K562 (cell line): ENCODE measurements at regions not wholly inside any gene's neighbourhood (a gene's known extent, or its start where the extent isn't known, plus 50 kb on each side); places are given as distances from the start of the nearest gene placed in this dataset.

Experiments
- ATAC-seq: fragments of 200-7000 bp; cut with Tn5 transposase; 3 replicates; pipeline ENCODE4 v1.9.1; 2020; ENCODE audit warnings: moderate library complexity
- BruUV-seq: library from RNA; stranded (reverse); fragments of 400-500 nt; replicated peaks from 2 replicates; lab custom pipeline; 2021; lab: Mats Ljungman, UMichigan
- CTCF ChIA-PET: fragments of 300-600 bp; formaldehyde crosslinking; extraction: SDS; loops from one replicate; lab custom pipeline; 2021; ENCODE audit warnings: low intra/inter-chr PET ratio; lab: Yijun Ruan, JAX
- POLR2A ChIA-PET: fragments of 300-600, 350-650 bp; sonication (Branson Sonifier 250); formaldehyde crosslinking; extraction: SDS; loops from one replicate; lab custom pipeline; 2021; ENCODE audit warnings: antibody characterized with exemption, inconsistent platforms; lab: Yijun Ruan, JAX
- DNase-seq, 4 experiments: peaks; one replicate each; pipeline versions ENCODE4 v3.0.0 to v3.0.0-alpha.2; 2011 to 2018; ENCODE audit warnings: low spot score in 3 of 4, mixed read lengths in 3 of 4; ENCODE audit errors: extremely low read depth in 1 of 4
- FAIRE-seq: peaks from 2 replicates; lab custom pipeline; 2011; peaks lifted over from hg19 to GRCh38; lab: Jason Lieb, UNC
- H2AFZ ChIP-seq: 2 replicates; pipeline ENCODE4 v1.6.0; 2011; ENCODE audit warnings: low read depth, low read length, control low read depth, inconsistent platforms
- H3K27ac ChIP-seq: fragments of 200-600 bp; 3 replicates; pipeline ENCODE4 v1.8.0; 2011; ENCODE audit warnings: low read depth, mild to moderate bottlenecking, control low read depth, inconsistent platforms, low read length, moderate library complexity, mixed read lengths; ENCODE audit errors: extremely low read depth
- H3K27me3 ChIP-seq, 2 experiments: fragments of 300-600 bp in 1 of 2; 2 replicates in 1 of 2; 3 replicates in 1 of 2; pipeline versions ENCODE4 v1.6.0 to v1.8.0; 2011; ENCODE audit warnings: inconsistent platforms in 2 of 2, low read length in 2 of 2, mild to moderate bottlenecking in 1 of 2, mixed read lengths in 1 of 2, moderate library complexity in 1 of 2; ENCODE audit not compliant: control insufficient read depth in 2 of 2, insufficient read depth in 2 of 2
- H3K36me3 ChIP-seq: fragments of 300-600 bp; 3 replicates; pipeline ENCODE4 v1.8.0; 2011; ENCODE audit warnings: mild to moderate bottlenecking, low read length, inconsistent platforms; ENCODE audit not compliant: control insufficient read depth, insufficient read depth
- H3K4me1 ChIP-seq, 2 experiments: fragments of 200-600 bp in 1 of 2; replicated peaks in 1 of 2; 2 replicates in 1 of 2; 3 replicates in 1 of 2; pipeline versions ENCODE4 v1.5.1 to v1.8.0; 2011; ENCODE audit warnings: inconsistent platforms in 2 of 2, low read length in 2 of 2, mild to moderate bottlenecking in 1 of 2, mixed read lengths in 1 of 2, moderate library complexity in 1 of 2; ENCODE audit not compliant: control insufficient read depth in 2 of 2, insufficient read depth in 2 of 2
- H3K4me2 ChIP-seq: 2 replicates; pipeline ENCODE4 v1.6.1; 2011; ENCODE audit warnings: low read length, control low read depth, inconsistent platforms, mixed read lengths; ENCODE audit not compliant: insufficient read depth
- H3K4me3 ChIP-seq: fragments of 200-600 bp; sonication (generic), shearing (Covaris generic); 2 replicates; pipeline ENCODE4 v1.5.1; 2016; ENCODE audit warnings: control low read depth, inconsistent platforms
- H3K79me2 ChIP-seq: fragments of 200-600 bp; 3 replicates; pipeline ENCODE4 v1.8.0; 2011; ENCODE audit warnings: low read length, inconsistent platforms; ENCODE audit not compliant: control insufficient read depth, insufficient read depth
- H3K9ac ChIP-seq, 2 experiments: 2 replicates each; pipeline versions ENCODE4 v1.6.0 to v1.6.1; 2011; ENCODE audit warnings: low read depth in 2 of 2, low read length in 2 of 2, control low read depth in 1 of 2, inconsistent platforms in 1 of 2, mild to moderate bottlenecking in 1 of 2, mixed read lengths in 1 of 2; ENCODE audit not compliant: insufficient read depth in 1 of 2
- H3K9me1 ChIP-seq: one replicate; pipeline ENCODE4 v1.6.0; 2011; ENCODE audit warnings: inconsistent platforms, mild to moderate bottlenecking, low read length, moderate library complexity; ENCODE audit not compliant: control insufficient read depth, insufficient read depth
- H3K9me3 ChIP-seq: replicated peaks from 2 replicates; pipeline ENCODE4 v1.5.1; 2011; ENCODE audit warnings: low read depth, low read length, inconsistent platforms; ENCODE audit not compliant: control insufficient read depth, insufficient read depth
- H4K20me1 ChIP-seq: replicated peaks from 2 replicates; pipeline ENCODE4 v1.6.1; 2011; ENCODE audit warnings: low read length, inconsistent platforms, mixed read lengths; ENCODE audit not compliant: control insufficient read depth, insufficient read depth
- BRD4 ChIP-seq: fragments of 200-600 bp; sonication (generic); IDR thresholded peaks from 2 replicates; pipeline ENCODE4 v1.6.1; 2017; ENCODE audit warnings: inconsistent platforms
- ELF4 ChIP-seq: fragments of 450-650 bp; formaldehyde crosslinking; IDR thresholded peaks from 2 replicates; pipeline ENCODE4 v1.4.0; 2022; ENCODE audit warnings: missing genetic modification characterization
- EWSR1 ChIP-seq: fragments of 450-650 bp; IDR thresholded peaks from 2 replicates; pipeline ENCODE4 v1.6.1; 2018; ENCODE audit warnings: borderline replicate concordance, mild to moderate bottlenecking, low read depth, moderate library complexity; ENCODE audit not compliant: partially characterized antibody
- MTA1 ChIP-seq: fragments of 450-650 bp; IDR thresholded peaks from 2 replicates; pipeline ENCODE4 v1.6.1; 2017; ENCODE audit warnings: borderline replicate concordance
- TFAM ChIP-seq: fragments of 250-450 bp; sonication (Bioruptor Pico); conservative IDR thresholded peaks from 2 replicates; pipeline ENCODE4 v1.5.0; 2021; ENCODE audit warnings: mild to moderate bottlenecking, moderate library complexity
- TFAP4 ChIP-seq: sonication (generic); formaldehyde crosslinking; IDR thresholded peaks from 2 replicates; pipeline ENCODE4 v1.8.0; 2022; ENCODE audit warnings: missing genetic modification reagents, mild to moderate bottlenecking, moderate library complexity, borderline replicate concordance
- ZFP36 ChIP-seq: fragments of 150-350 bp; IDR thresholded peaks from 2 replicates; pipeline ENCODE4 v1.6.1; 2018; ENCODE audit warnings: low read length, low read depth; ENCODE audit not compliant: partially characterized antibody
- ZZZ3 ChIP-seq: fragments of 450-650 bp; IDR thresholded peaks from 2 replicates; pipeline ENCODE4 v1.6.1; 2016; ENCODE audit warnings: antibody characterized with exemption, mild to moderate bottlenecking, moderate library complexity
- WGBS: fragments of 100-300 bp; shearing (Covaris generic); methylation state at CpG from one replicate; pipeline ENCODE4 v1.1.6; 2016; ENCODE audit warnings: low coverage, mixed read lengths; ENCODE audit not compliant: insufficient coverage; ENCODE audit errors: missing lambda C conversion rate; 5-methylcytosine and 5-hydroxymethylcytosine counted together
- in situ Hi-C: fragments of 300-500 bp; cut with MboI; formaldehyde crosslinking; loops from 4 replicates; pipeline ENCODE4 v1.15.0; 2018; ENCODE audit warnings: inconsistent platforms, mixed read lengths
- intact Hi-C: fragments of 100-400 bp; cut with micrococcal nuclease; formaldehyde crosslinking; loops from 2 replicates; pipeline ENCODE4 v1.14.2; 2022
- TF ChIP-seq, protein P1 (sequence below): fragments of 250-450 bp; sonication (Bioruptor Pico); IDR thresholded peaks from 2 replicates; pipeline ENCODE4 v1.5.0; 2020; ENCODE audit warnings: mild to moderate bottlenecking
- TF ChIP-seq, protein P2 (sequence below): fragments of 250-450 bp; sonication (Bioruptor Pico); IDR thresholded peaks from 2 replicates; pipeline ENCODE4 v1.8.0; 2022; ENCODE audit warnings: inconsistent platforms
- TF ChIP-seq, protein P3 (sequence below): fragments of 250-450 bp; sonication (Bioruptor Pico); IDR thresholded peaks from 2 replicates; pipeline ENCODE4 v1.5.0; 2020; ENCODE audit warnings: mild to moderate bottlenecking, borderline replicate concordance
- TF ChIP-seq, protein P4 (sequence below): fragments of 250-450 bp; sonication (Bioruptor Pico); IDR thresholded peaks from 2 replicates; pipeline ENCODE4 v1.8.0; 2022; ENCODE audit warnings: moderate library complexity, mild to moderate bottlenecking, inconsistent platforms
- TF ChIP-seq, protein P5 (sequence below): fragments of 250-450 bp; sonication (Bioruptor Pico); IDR thresholded peaks from 2 replicates; pipeline ENCODE4 v1.5.0; 2021
- TF ChIP-seq, protein P6 (sequence below): sonication (generic); formaldehyde crosslinking; IDR thresholded peaks from 2 replicates; pipeline ENCODE4 v1.8.0; 2022; ENCODE audit warnings: mild to moderate bottlenecking, missing genetic modification reagents

- WGBS, result 9% methylated on average over 3 of the region's 3 CpGs
- in situ Hi-C loops (no loop called here), intact Hi-C loops (no loop called here)
- no peaks in the 10 kb centered on the region for H3K36me3 ChIP-seq
- H2AFZ ChIP-seq, result no peak overlapping the region
- no peak overlapping the region for H3K4me2 ChIP-seq
- BruUV-seq, result no TSS peak
- H3K4me1 ChIP-seq, result no peaks in the 10 kb centered on the region
- no peak overlapping the region for H3K9ac ChIP-seq
- no peaks in the 10 kb centered on the region for H3K9me1 ChIP-seq
- H3K27ac ChIP-seq, result no peak overlapping the region
- H3K27me3 ChIP-seq, result peaks cover 10 to 26% of the 10 kb centered on the region in 2 experiments; a peak in 4 of 5 replicates
- H3K79me2 ChIP-seq, result no peaks in the 10 kb centered on the region
- H4K20me1 ChIP-seq, result peaks cover 3% of the 10 kb centered on the region; the same call in 1 of the 2 replicates
- H3K4me3 ChIP-seq, result no peak overlapping the region
- ChIA-PET POLR2A (interaction anchor here (0.6 kb wide), 1 partner anchor 263 kb away, joined by 3 read pairs; no protein-coding TSS in a partner anchor), CTCF (no interaction called here)
- H3K9me3 ChIP-seq, result no peaks in the 10 kb centered on the region
- FAIRE-seq (no peak), ATAC-seq (no peak), DNase-seq (no peak)
- TF ChIP-seq, protein P1, sequence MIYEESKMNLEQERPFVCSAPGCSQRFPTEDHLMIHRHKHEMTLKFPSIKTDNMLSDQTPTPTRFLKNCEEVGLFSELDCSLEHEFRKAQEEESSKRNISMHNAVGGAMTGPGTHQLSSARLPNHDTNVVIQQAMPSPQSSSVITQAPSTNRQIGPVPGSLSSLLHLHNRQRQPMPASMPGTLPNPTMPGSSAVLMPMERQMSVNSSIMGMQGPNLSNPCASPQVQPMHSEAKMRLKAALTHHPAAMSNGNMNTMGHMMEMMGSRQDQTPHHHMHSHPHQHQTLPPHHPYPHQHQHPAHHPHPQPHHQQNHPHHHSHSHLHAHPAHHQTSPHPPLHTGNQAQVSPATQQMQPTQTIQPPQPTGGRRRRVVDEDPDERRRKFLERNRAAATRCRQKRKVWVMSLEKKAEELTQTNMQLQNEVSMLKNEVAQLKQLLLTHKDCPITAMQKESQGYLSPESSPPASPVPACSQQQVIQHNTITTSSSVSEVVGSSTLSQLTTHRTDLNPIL (CRISPR knock-in tag), result no peak
- TF ChIP-seq ELF4 (CRISPR knock-in tag) (no peak), TFAP4 (no peak), ZFP36 (no peak), EWSR1 (no peak), TFAM (CRISPR knock-in tag) (no peak), MTA1 (no peak), BRD4 (no peak), ZZZ3 (no peak)
- TF ChIP-seq, protein P2, sequence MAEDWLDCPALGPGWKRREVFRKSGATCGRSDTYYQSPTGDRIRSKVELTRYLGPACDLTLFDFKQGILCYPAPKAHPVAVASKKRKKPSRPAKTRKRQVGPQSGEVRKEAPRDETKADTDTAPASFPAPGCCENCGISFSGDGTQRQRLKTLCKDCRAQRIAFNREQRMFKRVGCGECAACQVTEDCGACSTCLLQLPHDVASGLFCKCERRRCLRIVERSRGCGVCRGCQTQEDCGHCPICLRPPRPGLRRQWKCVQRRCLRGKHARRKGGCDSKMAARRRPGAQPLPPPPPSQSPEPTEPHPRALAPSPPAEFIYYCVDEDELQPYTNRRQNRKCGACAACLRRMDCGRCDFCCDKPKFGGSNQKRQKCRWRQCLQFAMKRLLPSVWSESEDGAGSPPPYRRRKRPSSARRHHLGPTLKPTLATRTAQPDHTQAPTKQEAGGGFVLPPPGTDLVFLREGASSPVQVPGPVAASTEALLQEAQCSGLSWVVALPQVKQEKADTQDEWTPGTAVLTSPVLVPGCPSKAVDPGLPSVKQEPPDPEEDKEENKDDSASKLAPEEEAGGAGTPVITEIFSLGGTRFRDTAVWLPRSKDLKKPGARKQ (CRISPR knock-in tag), result no peak
- TF ChIP-seq, protein P3, sequence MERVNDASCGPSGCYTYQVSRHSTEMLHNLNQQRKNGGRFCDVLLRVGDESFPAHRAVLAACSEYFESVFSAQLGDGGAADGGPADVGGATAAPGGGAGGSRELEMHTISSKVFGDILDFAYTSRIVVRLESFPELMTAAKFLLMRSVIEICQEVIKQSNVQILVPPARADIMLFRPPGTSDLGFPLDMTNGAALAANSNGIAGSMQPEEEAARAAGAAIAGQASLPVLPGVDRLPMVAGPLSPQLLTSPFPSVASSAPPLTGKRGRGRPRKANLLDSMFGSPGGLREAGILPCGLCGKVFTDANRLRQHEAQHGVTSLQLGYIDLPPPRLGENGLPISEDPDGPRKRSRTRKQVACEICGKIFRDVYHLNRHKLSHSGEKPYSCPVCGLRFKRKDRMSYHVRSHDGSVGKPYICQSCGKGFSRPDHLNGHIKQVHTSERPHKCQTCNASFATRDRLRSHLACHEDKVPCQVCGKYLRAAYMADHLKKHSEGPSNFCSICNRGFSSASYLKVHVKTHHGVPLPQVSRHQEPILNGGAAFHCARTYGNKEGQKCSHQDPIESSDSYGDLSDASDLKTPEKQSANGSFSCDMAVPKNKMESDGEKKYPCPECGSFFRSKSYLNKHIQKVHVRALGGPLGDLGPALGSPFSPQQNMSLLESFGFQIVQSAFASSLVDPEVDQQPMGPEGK, result no peak
- TF ChIP-seq, protein P4, sequence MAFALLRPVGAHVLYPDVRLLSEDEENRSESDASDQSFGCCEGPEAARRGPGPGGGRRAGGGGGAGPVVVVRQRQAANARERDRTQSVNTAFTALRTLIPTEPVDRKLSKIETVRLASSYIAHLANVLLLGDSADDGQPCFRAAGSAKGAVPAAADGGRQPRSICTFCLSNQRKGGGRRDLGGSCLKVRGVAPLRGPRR (CRISPR knock-in tag), result no peak
- TF ChIP-seq, protein P5, sequence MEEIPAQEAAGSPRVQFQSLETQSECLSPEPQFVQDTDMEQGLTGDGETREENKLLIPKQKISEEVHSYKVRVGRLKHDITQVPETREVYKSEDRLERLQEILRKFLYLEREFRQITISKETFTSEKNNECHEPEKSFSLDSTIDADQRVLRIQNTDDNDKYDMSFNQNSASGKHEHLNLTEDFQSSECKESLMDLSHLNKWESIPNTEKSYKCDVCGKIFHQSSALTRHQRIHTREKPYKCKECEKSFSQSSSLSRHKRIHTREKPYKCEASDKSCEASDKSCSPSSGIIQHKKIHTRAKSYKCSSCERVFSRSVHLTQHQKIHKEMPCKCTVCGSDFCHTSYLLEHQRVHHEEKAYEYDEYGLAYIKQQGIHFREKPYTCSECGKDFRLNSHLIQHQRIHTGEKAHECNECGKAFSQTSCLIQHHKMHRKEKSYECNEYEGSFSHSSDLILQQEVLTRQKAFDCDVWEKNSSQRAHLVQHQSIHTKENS (CRISPR knock-in tag), result no peak
- TF ChIP-seq, protein P6, sequence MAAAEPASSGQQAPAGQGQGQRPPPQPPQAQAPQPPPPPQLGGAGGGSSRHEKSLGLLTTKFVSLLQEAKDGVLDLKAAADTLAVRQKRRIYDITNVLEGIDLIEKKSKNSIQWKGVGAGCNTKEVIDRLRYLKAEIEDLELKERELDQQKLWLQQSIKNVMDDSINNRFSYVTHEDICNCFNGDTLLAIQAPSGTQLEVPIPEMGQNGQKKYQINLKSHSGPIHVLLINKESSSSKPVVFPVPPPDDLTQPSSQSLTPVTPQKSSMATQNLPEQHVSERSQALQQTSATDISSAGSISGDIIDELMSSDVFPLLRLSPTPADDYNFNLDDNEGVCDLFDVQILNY (CRISPR knock-in tag), result no peak
Measured at GRCh38 chr5:2281446-2281845, 398.7 kb upstream of the IRX4 start.
